Cardiac muscle cell (in vitro differentiated cells and primary cell): ENCODE measurements at regions not wholly inside any gene's neighbourhood (a gene's known extent, or its start where the extent isn't known, plus 50 kb on each side); places are given as distances from the start of the nearest gene placed in this dataset.

Experiments
- DNase-seq, 2 donors: peaks; one replicate each; pipeline versions ENCODE4 v3.0.0 to v3.0.0-alpha.2; 2010 to 2017; ENCODE audit warnings: low read depth in 1 of 2, low spot score in 1 of 2
- H3K27ac ChIP-seq: fragments of 200-600 bp; sonication (generic); 2 replicates; pipeline ENCODE4 v1.5.1; 2016
- H3K27me3 ChIP-seq: fragments of 200-600 bp; sonication (generic); 2 replicates; pipeline ENCODE4 v1.6.0; 2016; ENCODE audit warnings: control low read depth
- H3K36me3 ChIP-seq: fragments of 200-600 bp; sonication (generic); 2 replicates; pipeline ENCODE4 v1.5.1; 2016; ENCODE audit warnings: control low read depth
- H3K4me1 ChIP-seq: fragments of 200-600 bp; sonication (generic); 2 replicates; pipeline ENCODE4 v1.8.1; 2017; ENCODE audit warnings: low read depth, mild to moderate bottlenecking, mixed run types
- H3K4me3 ChIP-seq: fragments of 200-600 bp; sonication (generic); 2 replicates; pipeline ENCODE4 v1.5.1; 2016; ENCODE audit warnings: mild to moderate bottlenecking
- H3K9me3 ChIP-seq: fragments of 200-600 bp; sonication (generic); 2 replicates; pipeline ENCODE4 v1.5.1; 2017; ENCODE audit warnings: low read depth, mild to moderate bottlenecking, control low read depth
- TF ChIP-seq, protein P1 (sequence below): IDR thresholded peaks from 2 replicates; pipeline ENCODE4 v1.5.1; 2012; ENCODE audit warnings: low read depth, mild to moderate bottlenecking, low read length

DNA sequence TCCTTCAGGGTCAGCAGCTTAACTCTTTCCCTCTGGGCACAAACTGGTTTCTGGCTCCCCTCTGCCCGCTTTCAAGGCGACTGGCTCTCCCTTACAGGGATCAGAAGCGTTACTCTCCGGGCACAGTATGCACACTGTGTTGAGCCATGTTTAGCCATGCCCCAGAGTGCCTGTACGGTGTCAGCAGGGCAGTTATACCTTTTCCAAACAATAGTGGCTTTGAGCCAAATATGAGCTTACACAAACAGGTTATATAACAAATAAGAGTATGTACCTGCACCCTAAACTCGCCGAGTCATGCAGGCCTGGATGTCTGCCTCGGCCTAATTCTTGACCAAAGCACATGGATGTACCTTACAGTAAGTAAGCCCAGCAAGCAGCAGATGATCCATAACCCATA, 175.6 kb upstream of the ANKRD28 start:
- Histone ChIP-seq H3K27ac (no peak overlapping the region), H3K4me1 (no peaks in the 10 kb centered on the region), H3K27me3 (no peaks in the 10 kb centered on the region), H3K9me3 (no peaks in the 10 kb centered on the region), H3K36me3 (no peaks in the 10 kb centered on the region), H3K4me3 (no peak overlapping the region)
- TF ChIP-seq, protein P1, sequence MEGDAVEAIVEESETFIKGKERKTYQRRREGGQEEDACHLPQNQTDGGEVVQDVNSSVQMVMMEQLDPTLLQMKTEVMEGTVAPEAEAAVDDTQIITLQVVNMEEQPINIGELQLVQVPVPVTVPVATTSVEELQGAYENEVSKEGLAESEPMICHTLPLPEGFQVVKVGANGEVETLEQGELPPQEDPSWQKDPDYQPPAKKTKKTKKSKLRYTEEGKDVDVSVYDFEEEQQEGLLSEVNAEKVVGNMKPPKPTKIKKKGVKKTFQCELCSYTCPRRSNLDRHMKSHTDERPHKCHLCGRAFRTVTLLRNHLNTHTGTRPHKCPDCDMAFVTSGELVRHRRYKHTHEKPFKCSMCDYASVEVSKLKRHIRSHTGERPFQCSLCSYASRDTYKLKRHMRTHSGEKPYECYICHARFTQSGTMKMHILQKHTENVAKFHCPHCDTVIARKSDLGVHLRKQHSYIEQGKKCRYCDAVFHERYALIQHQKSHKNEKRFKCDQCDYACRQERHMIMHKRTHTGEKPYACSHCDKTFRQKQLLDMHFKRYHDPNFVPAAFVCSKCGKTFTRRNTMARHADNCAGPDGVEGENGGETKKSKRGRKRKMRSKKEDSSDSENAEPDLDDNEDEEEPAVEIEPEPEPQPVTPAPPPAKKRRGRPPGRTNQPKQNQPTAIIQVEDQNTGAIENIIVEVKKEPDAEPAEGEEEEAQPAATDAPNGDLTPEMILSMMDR: no peak
- DNase-seq: no peak

DNA sequence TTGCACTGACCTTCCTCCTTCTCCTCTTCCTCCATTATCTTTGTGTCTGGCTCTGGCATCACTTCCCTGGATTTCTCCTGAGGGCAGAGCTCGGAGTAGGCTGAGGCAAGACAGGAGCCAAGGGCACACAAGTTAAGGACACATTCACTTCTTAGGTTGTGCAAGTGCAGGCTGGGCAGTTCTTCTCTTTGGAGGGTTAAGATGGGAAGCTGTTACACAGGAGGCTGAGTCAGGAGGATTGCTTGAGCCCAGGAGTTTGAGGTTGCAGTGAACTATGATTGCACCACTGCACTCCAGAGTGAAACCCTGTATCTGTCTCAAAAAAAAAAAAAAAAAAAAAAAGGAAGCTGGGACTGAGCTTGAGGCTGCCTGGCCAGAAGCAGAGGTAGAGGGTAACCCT, 176.2 kb upstream of the ANKRD28 start:
- no peaks in the 10 kb centered on the region for H3K4me1 ChIP-seq
- no peak for DNase-seq
- no peak overlapping the region for H3K27ac ChIP-seq
- H3K9me3 ChIP-seq: no peaks in the 10 kb centered on the region
- TF ChIP-seq, protein P1: no peak
- no peaks in the 10 kb centered on the region for H3K27me3 ChIP-seq
- no peak overlapping the region for H3K4me3 ChIP-seq
- no peaks in the 10 kb centered on the region for H3K36me3 ChIP-seq

GRCh38 chr3:15974647-15975046, 176.9 kb upstream of the ANKRD28 start:
- Histone ChIP-seq H3K9me3 (no peaks in the 10 kb centered on the region), H3K4me1 (no peaks in the 10 kb centered on the region), H3K27me3 (no peaks in the 10 kb centered on the region), H3K27ac (no peak overlapping the region), H3K4me3 (no peak overlapping the region), H3K36me3 (no peaks in the 10 kb centered on the region)
- TF ChIP-seq, protein P1: no peak
- DNase-seq: no peak

DNA sequence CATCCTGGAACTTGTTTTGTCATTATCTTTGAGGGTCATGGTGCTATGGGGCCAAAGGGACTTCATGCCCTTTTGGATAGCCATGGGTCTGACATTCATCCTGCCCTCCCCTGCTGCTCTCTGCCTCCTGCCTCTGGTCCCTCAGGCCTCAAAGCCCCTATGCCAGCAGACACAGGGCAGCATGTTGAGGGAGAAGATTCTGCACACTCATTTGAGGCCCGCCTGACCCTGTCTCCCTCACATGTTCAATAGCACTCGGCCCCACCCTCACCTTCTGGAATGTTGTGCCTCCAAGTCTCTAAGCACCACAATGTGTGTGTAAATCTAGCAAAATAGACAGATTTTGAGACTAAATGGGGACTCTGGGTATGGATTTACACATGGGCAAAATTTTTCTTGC, 178.7 kb upstream of the ANKRD28 start:
- Histone ChIP-seq H3K4me1 (no peaks in the 10 kb centered on the region), H3K36me3 (no peaks in the 10 kb centered on the region), H3K27ac (no peak overlapping the region), H3K9me3 (no peaks in the 10 kb centered on the region), H3K4me3 (no peak overlapping the region), H3K27me3 (no peaks in the 10 kb centered on the region)
- DNase-seq: no peak
- TF ChIP-seq, protein P1: no peak

DNA sequence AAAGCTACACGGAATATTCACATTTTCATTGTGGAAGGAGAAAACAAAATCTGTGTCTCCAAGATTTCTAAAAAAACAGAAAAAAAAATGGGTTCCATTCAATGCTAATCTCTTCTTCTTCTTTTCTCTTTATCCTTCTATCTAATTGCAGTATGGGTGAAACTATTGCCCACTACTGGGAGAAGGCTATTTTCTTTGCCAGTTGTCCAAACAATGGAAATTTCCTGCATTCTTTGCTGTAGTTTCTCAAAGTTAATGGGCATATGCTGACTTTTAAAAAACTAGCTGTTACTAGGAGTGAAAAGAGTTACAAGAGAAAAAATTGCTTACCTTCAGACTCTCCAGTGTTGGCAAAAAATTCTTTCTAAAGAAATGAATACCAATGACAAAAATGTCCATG, 179.3 kb upstream of the ANKRD28 start:
- H3K36me3 ChIP-seq: no peaks in the 10 kb centered on the region
- TF ChIP-seq, protein P1: no peak
- no peak overlapping the region for H3K4me3 ChIP-seq
- H3K27me3 ChIP-seq: no peaks in the 10 kb centered on the region
- no peak for DNase-seq
- H3K27ac ChIP-seq: no peak overlapping the region
- peaks cover under 1% of the 10 kb centered on the region for H3K4me1 ChIP-seq
- H3K9me3 ChIP-seq: no peaks in the 10 kb centered on the region
